ENCODE measurements at regions not wholly inside any gene's neighbourhood (a gene's known extent, or its start where the extent isn't known, plus 50 kb on each side); places are given as distances from the start of the nearest gene placed in this dataset.

GRCh38 chr6:119628691-119629594 lies 279.4 kb upstream of the MAN1A1 start:
- Histone ChIP-seq H3K9me3 (peaks cover 0 to 30% (median 0%) of the 10 kb centered on the region in 12 donors), H3K27me3 (no peaks in the 10 kb centered on the region), H3K27ac (no peak overlapping the region), H3K4me1 (no peaks in the 10 kb centered on the region), H3K36me3 (no peaks in the 10 kb centered on the region), H3K4me3 (no peak overlapping the region)
- no peak for DNase-seq
- no peak for TF ChIP-seq CTCF (IDR thresholded peaks at IDR 0.05)
- TF ChIP-seq POLR2A (IDR thresholded peaks at IDR 0.05), result no peak
- intact Hi-C loops (cut with DNase I), result no loop called here
- ATAC-seq, result no peak
- 93 to 96% (median 95%) methylated on average over 7 of the region's 7 CpGs for WGBS, 4 donors

GRCh38 chr6:119627908-119628669 lies 278.5 kb upstream of the MAN1A1 start:
- no peak overlapping the region for H3K4me3 ChIP-seq
- 78 to 85% (median 83%) methylated on average over 5 of the region's 5 CpGs for WGBS, 4 donors
- H3K36me3 ChIP-seq, result no peaks in the 10 kb centered on the region

GRCh38 chr6:119626884-119627619 lies 277.5 kb upstream of the MAN1A1 start:
- no peaks in the 10 kb centered on the region for H3K36me3 ChIP-seq
- no peak overlapping the region for H3K4me3 ChIP-seq
- H3K4me1 ChIP-seq, result no peaks in the 10 kb centered on the region
- TF ChIP-seq POLR2A (IDR thresholded peaks at IDR 0.05) (no peak), CTCF (IDR thresholded peaks at IDR 0.05) (no peak)
- H3K9me3 ChIP-seq, result peaks cover 0 to 24% (median 0%) of the 10 kb centered on the region in 12 donors
- DNase-seq (no peak), ATAC-seq (no peak)
- no peaks in the 10 kb centered on the region for H3K27me3 ChIP-seq
- intact Hi-C loops (cut with DNase I), result no loop called here
- no peak overlapping the region for H3K27ac ChIP-seq
- 84 to 89% (median 87%) methylated on average over 4 of the region's 4 CpGs for WGBS, 4 donors

More at GRCh38 chr6:119627908-119628669, 278.5 kb upstream of the MAN1A1 start:
- no peaks in the 10 kb centered on the region for H3K4me1 ChIP-seq
- no peak for DNase-seq
- H3K9me3 ChIP-seq, result peaks cover 0 to 25% (median 0%) of the 10 kb centered on the region in 12 donors
- ATAC-seq, result no peak
- no peak overlapping the region for H3K27ac ChIP-seq
- TF ChIP-seq CTCF (IDR thresholded peaks at IDR 0.05) (no peak), POLR2A (IDR thresholded peaks at IDR 0.05) (no peak)
- no peaks in the 10 kb centered on the region for H3K27me3 ChIP-seq
- intact Hi-C loops (cut with DNase I), result no loop called here

Measured in heart left ventricle (tissue), 16 donors.